CD14-positive monocyte (primary cell): ENCODE measurements at regions not wholly inside any gene's neighbourhood (a gene's known extent, or its start where the extent isn't known, plus 50 kb on each side); places are given as distances from the start of the nearest gene placed in this dataset.

Source experiments
- DNase-seq, 3 donors: peaks; one replicate each; pipeline ENCODE4 v3.0.0-alpha.2; 2011 to 2022
- H2AFZ ChIP-seq: 2 replicates; pipeline ENCODE4 v1.6.0; 2012; ENCODE audit warnings: mild to moderate bottlenecking, low read depth, low read length, inconsistent platforms; ENCODE audit not compliant: insufficient read depth, poor library complexity, severe bottlenecking
- H3K27ac ChIP-seq, 2 donors: 1 replicate in 1 of 2; 2 replicates in 1 of 2; pipeline ENCODE4 v1.5.1; 2012 to 2013; ENCODE audit warnings: low read length in 2 of 2, control low read depth in 1 of 2, inconsistent platforms in 1 of 2, low read depth in 1 of 2, mild to moderate bottlenecking in 1 of 2
- H3K27me3 ChIP-seq, 2 donors: one replicate each; pipeline versions ENCODE4 v1.6.0 to v1.6.1; 2011 to 2013; ENCODE audit warnings: low read length in 2 of 2; ENCODE audit not compliant: control insufficient read depth in 2 of 2, insufficient read depth in 2 of 2
- H3K36me3 ChIP-seq, 2 donors: replicated peaks in 1 of 2; 1 replicate in 1 of 2; 2 replicates in 1 of 2; pipeline versions ENCODE4 v1.5.1 to v1.6.1; 2012 to 2013; ENCODE audit warnings: low read length in 2 of 2, control low read depth in 1 of 2, inconsistent platforms in 1 of 2, mild to moderate bottlenecking in 1 of 2; ENCODE audit not compliant: insufficient read depth in 2 of 2, control insufficient read depth in 1 of 2
- H3K4me1 ChIP-seq, 2 donors: 1 replicate in 1 of 2; 2 replicates in 1 of 2; pipeline versions ENCODE4 v1.5.1 to v1.6.1; 2012 to 2013; ENCODE audit warnings: low read length in 2 of 2, control low read depth in 1 of 2, inconsistent platforms in 1 of 2, mild to moderate bottlenecking in 1 of 2, moderate library complexity in 1 of 2; ENCODE audit not compliant: insufficient read depth in 2 of 2, control insufficient read depth in 1 of 2
- H3K4me2 ChIP-seq: replicated peaks from 2 replicates; pipeline ENCODE3; 2012; ENCODE audit warnings: low read length, moderate library complexity, mild to moderate bottlenecking; ENCODE audit not compliant: poor library complexity, severe bottlenecking; ENCODE audit errors: extremely low read depth
- H3K4me3 ChIP-seq, 3 experiments: fragments of 200-600 bp in 1 of 3; sonication (generic) in 1 of 3; replicated peaks in 1 of 3; 1 replicate in 2 of 3; 2 replicates in 1 of 3; pipeline ENCODE4 v1.5.1; 2011 to 2013; ENCODE audit warnings: low read length in 3 of 3, mild to moderate bottlenecking in 3 of 3, control low read depth in 2 of 3, low read depth in 2 of 3, inconsistent platforms in 1 of 3, moderate library complexity in 1 of 3
- H3K79me2 ChIP-seq: 2 replicates; pipeline ENCODE4 v1.6.0; 2012; ENCODE audit warnings: mild to moderate bottlenecking, control low read depth, inconsistent platforms, low read length, moderate library complexity; ENCODE audit not compliant: insufficient read depth
- H3K9ac ChIP-seq: 2 replicates; pipeline ENCODE4 v1.6.0; 2017; ENCODE audit warnings: low read length, mild to moderate bottlenecking; ENCODE audit not compliant: insufficient read depth, poor library complexity, severe bottlenecking
- H3K9me3 ChIP-seq, 2 donors: replicated peaks in 1 of 2; 1 replicate in 1 of 2; 2 replicates in 1 of 2; pipeline versions ENCODE4 v1.5.1 to v1.6.1; 2012 to 2013; ENCODE audit warnings: low read length in 2 of 2, control low read depth in 1 of 2; ENCODE audit not compliant: control insufficient read depth in 1 of 2, insufficient read depth in 1 of 2
- H4K20me1 ChIP-seq: 2 replicates; pipeline ENCODE4 v1.6.0; 2012; ENCODE audit warnings: mild to moderate bottlenecking, low read length, control low read depth, moderate library complexity; ENCODE audit not compliant: insufficient read depth
- H3K27ac Mint-ChIP-seq, 7 donors: one replicate each; pipeline ENCODE4 v1.8.0; 2020; ENCODE audit warnings: mild to moderate bottlenecking in 7 of 7, mixed read lengths in 7 of 7, moderate library complexity in 6 of 7, inconsistent platforms in 2 of 7
- H3K27me3 Mint-ChIP-seq, 3 donors: one replicate each; pipeline ENCODE4 v1.8.0; 2021 to 2022; ENCODE audit warnings: low read depth in 3 of 3, mild to moderate bottlenecking in 3 of 3, mixed read lengths in 3 of 3, moderate library complexity in 3 of 3, inconsistent platforms in 1 of 3
- H3K36me3 Mint-ChIP-seq, 2 donors: one replicate each; pipeline ENCODE4 v1.8.0; 2020; ENCODE audit warnings: mixed read lengths in 2 of 2, inconsistent platforms in 1 of 2, mild to moderate bottlenecking in 1 of 2
- H3K4me1 Mint-ChIP-seq: one replicate; pipeline ENCODE4 v1.8.0; 2020; ENCODE audit warnings: mild to moderate bottlenecking, mixed read lengths
- H3K4me3 Mint-ChIP-seq, 2 donors: one replicate each; pipeline ENCODE4 v1.8.0; 2020; ENCODE audit warnings: mild to moderate bottlenecking in 2 of 2, mixed read lengths in 2 of 2, moderate library complexity in 1 of 2
- H3K9me3 Mint-ChIP-seq, 7 donors: one replicate each; pipeline ENCODE4 v1.8.0; 2020 to 2022; ENCODE audit warnings: mixed read lengths in 7 of 7, mild to moderate bottlenecking in 6 of 7, moderate library complexity in 6 of 7, inconsistent platforms in 2 of 7
- WGBS: methylation state at CpG from one replicate; pipeline ENCODE4 v1.1.5; 2013; ENCODE audit warnings: missing lambda C conversion rate; ENCODE audit not compliant: insufficient coverage; 5-methylcytosine and 5-hydroxymethylcytosine counted together
- intact Hi-C, 2 donors: fragments of 100-400 bp; cut with micrococcal nuclease; formaldehyde crosslinking; loops; one replicate each; pipeline versions ENCODE4 v1.15.0 to v1.15.1; 2023
- TF ChIP-seq, protein P1 (sequence below): fragments of 200-600 bp; IDR thresholded peaks from one replicate; pipeline ENCODE4 v1.8.0; 2022; ENCODE audit warnings: antibody characterized with exemption, mild to moderate bottlenecking

DNA sequence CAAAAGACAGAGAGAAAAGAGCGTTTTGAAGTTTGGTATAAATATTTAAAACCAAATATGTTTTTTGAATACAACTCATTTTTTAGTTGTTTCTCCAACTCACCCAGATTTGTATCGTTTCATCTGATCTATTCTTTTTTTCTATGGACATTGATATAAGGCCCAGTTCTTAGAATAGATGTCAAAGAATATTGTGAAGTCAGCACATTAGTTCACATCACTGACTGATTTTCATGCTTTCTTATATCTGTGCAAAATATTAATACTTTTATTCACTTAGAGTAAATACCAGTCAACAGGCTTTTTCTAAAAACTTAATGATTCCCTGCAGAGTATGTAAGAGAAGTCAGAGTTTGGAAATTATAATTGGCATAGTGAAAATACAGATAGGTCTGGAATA lies 254.4 kb upstream of the PTPRD start:
- H3K4me1 Mint-ChIP-seq: peaks cover 6% of the 10 kb centered on the region
- H3K27me3 Mint-ChIP-seq: no peaks in the 10 kb centered on the region
- WGBS: no CpG with 5 or more reads among the region's 2 CpGs
- Histone ChIP-seq H3K9me3 (peaks cover 0 to under 1% of the 10 kb centered on the region in 2 donors), H4K20me1 (no peaks in the 10 kb centered on the region), H3K4me2 (no peak overlapping the region), H3K27ac (no peak overlapping the region), H3K9ac (no peak overlapping the region), H3K27me3 (no peaks in the 10 kb centered on the region), H3K4me3 (no peak overlapping the region), H3K4me1 (no peaks in the 10 kb centered on the region), H3K79me2 (no peaks in the 10 kb centered on the region), H2AFZ (no peak overlapping the region), H3K36me3 (no peaks in the 10 kb centered on the region)
- H3K36me3 Mint-ChIP-seq: no peaks in the 10 kb centered on the region
- no peak overlapping the region for H3K4me3 Mint-ChIP-seq
- DNase-seq: no peak
- H3K9me3 Mint-ChIP-seq: peaks cover 0 to 12% (median 2%) of the 10 kb centered on the region in 7 donors
- TF ChIP-seq, protein P1, sequence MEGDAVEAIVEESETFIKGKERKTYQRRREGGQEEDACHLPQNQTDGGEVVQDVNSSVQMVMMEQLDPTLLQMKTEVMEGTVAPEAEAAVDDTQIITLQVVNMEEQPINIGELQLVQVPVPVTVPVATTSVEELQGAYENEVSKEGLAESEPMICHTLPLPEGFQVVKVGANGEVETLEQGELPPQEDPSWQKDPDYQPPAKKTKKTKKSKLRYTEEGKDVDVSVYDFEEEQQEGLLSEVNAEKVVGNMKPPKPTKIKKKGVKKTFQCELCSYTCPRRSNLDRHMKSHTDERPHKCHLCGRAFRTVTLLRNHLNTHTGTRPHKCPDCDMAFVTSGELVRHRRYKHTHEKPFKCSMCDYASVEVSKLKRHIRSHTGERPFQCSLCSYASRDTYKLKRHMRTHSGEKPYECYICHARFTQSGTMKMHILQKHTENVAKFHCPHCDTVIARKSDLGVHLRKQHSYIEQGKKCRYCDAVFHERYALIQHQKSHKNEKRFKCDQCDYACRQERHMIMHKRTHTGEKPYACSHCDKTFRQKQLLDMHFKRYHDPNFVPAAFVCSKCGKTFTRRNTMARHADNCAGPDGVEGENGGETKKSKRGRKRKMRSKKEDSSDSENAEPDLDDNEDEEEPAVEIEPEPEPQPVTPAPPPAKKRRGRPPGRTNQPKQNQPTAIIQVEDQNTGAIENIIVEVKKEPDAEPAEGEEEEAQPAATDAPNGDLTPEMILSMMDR: no peak
- no peak overlapping the region for H3K27ac Mint-ChIP-seq
- intact Hi-C loops: no loop called here

DNA sequence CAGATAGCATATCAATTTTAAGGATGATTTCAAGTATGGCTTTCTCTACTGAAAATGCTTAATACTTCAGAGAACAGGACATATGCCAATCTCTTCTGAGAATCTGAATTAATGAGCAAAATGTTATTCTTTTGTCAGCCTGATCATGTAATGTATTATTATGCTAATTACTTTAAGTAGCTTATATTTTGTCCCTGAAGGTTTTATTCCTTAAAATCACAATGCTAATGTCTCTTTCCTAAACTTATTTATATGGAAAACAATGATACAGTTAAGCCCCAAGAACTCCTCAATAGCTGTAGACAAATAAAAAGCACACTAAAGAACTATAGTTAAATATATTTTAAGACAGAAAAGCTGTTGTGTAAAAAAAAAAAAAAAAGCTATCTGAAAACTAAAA lies 256.9 kb upstream of the PTPRD start:
- no peaks in the 10 kb centered on the region for H4K20me1 ChIP-seq
- H3K36me3 Mint-ChIP-seq: no peaks in the 10 kb centered on the region
- no peak overlapping the region for H3K4me3 Mint-ChIP-seq
- no peaks in the 10 kb centered on the region for H3K4me1 ChIP-seq
- no peaks in the 10 kb centered on the region for H3K27me3 Mint-ChIP-seq
- no peak overlapping the region for H3K4me3 ChIP-seq
- no peaks in the 10 kb centered on the region for H3K27me3 ChIP-seq
- no peak overlapping the region for H3K27ac Mint-ChIP-seq
- H3K79me2 ChIP-seq: no peaks in the 10 kb centered on the region
- TF ChIP-seq, protein P1: no peak
- H3K27ac ChIP-seq: no peak overlapping the region
- no peak overlapping the region for H2AFZ ChIP-seq
- H3K9ac ChIP-seq: no peak overlapping the region
- no peak for DNase-seq
- no peaks in the 10 kb centered on the region for H3K36me3 ChIP-seq
- peaks cover under 1% of the 10 kb centered on the region for H3K4me1 Mint-ChIP-seq
- intact Hi-C loops: no loop called here
- H3K9me3 Mint-ChIP-seq: peaks cover 0 to 11% (median 3%) of the 10 kb centered on the region in 7 donors
- no peak overlapping the region for H3K4me2 ChIP-seq
- peaks cover 0 to 6% of the 10 kb centered on the region in 2 donors for H3K9me3 ChIP-seq
